HS-27A (cell line): ENCODE measurements at regions not wholly inside any gene's neighbourhood (a gene's known extent, or its start where the extent isn't known, plus 50 kb on each side); places are given as distances from the start of the nearest gene placed in this dataset.
A peak's percentile ranks its signal among the peaks of the same experiment; 100 is the strongest.
"Not testable (repeated sequence)": the region's sequence is repeated elsewhere in the genome, so short reads cannot be mapped to it uniquely, and the experiment has no call there.

Experiments used
- DNase-seq: peaks from one replicate; pipeline ENCODE4 v3.0.0-alpha.2; 2012; ENCODE audit warnings: low read depth, missing footprints

DNA sequence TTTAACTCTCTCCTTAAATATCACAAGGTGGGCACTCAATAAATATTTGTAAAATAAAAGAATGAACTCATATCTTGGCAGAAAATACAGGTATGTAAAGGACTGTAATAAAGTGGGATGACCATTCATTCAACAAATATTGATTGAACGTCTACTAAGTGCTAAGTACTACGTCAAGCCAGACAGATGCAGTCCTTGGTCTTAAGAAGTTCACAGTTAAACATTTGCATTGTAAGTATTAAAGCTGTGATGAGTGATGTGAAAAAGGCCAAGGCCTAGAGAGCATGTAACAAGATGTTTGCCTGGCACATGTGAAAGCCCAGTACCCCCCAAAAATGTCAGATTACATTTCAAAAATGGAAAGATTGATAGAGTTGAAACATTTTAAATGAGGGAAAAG, 130.1 kb upstream of the TMEM170B start:
- no peak for DNase-seq

DNA sequence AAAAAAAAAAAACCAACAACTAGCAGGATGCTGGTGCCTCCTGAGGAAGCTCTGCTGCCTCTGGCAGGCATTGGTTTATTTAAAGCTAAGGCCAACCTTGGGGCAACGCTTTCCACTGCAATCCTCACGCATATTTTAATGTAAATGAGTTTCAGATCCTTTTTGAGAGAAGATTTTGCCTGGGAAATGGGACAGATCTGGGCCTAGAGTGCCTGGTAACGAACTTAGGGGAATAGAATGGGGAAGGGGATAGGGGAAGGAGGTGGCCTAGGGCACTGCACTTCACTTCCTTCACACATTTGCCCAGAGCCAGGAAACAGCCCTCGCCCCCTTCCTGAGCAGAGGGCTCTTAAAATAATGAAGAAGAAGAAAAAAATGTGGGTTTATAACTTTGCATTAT, 132.7 kb upstream of the TMEM170B start:
- DNase-seq: no peak

DNA sequence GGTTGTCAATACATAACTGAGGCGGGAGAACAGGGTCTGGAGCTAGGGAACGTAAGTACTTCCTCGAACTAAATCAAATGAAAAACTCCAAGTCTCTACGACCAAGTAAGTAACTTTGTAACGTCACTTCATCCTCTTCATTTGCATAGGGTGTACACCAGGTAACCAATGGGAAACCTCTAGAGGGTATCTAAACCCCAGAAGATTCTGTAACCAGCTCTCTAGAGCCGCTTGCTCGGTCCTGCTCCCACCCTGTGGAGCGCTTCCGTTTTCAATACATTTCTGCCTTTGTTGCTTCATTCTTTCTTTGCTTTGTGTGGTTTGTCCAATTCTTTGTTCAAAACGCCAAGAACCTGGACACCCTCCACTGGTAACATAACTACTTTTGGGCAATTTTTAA, 133.5 kb upstream of the TMEM170B start:
- no peak for DNase-seq

DNA sequence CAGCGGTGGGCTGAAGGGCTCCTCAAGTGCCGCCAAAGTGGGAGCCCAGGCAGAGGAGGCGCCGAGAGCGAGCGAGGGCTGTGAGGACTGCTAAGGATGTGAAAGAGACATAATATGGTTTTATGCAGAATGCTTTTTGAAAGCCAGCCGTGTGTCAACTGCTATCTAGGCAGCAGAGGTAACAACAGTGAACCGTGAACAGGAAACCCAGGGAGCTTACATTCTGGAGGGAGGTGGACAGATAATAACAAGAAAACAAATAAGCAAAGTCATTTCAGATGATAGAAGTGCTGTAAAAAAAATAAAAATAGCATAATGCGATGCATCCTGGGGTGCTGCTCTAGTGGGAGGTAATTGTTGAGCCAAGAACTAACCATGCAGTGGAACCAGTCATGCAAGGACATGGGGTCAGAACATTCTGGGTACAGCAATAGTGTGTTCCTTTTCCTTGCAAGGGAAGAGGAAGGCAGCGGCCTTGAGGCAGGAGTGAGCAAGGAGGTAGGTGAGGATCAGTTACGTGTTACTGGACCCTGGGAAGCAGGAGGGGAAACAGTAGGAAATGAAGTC, 134.4 kb upstream of the TMEM170B start:
- DNase-seq: no peak

DNA sequence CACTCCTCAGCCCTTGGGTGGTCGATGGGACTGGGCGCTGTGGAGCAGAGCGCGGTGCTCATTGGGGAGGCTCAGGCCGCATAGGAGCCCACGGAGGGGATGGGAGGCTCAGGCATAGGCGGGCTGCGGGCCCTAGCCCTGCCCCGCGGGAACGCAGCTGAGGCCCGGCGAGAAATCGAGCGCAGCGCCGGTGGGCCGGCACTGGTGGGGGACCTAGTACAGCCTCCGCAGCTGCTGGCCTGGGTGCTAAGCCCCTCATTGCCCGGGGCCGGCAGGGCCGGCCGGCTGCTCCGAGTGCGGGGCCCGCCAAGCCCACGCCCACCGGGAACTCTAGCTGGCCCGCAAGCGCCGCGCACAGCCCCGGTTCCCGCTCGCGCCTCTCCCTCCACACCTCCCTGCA, 135.0 kb upstream of the TMEM170B start:
- DNase-seq: not testable (repeated sequence)

DNA sequence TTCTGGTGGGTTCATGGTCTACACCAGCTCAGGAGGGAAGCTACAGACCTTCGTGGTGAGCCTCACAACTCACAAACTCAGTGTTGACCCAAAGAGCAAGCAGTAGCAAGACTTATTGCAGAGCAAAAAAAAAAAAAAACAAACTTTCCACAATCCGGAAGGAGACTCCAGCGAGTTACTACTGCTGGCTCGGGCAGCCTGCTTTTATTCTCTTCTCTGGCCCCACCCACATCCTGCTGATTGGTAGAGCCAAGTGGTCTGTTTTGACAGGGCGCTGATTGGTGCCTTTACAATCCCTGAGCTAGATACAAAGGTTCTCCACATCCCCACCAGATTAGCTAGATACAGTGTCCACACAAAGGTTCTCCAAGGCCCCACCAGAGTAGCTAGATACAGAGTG, 135.6 kb upstream of the TMEM170B start:
- not testable (repeated sequence) for DNase-seq

DNA sequence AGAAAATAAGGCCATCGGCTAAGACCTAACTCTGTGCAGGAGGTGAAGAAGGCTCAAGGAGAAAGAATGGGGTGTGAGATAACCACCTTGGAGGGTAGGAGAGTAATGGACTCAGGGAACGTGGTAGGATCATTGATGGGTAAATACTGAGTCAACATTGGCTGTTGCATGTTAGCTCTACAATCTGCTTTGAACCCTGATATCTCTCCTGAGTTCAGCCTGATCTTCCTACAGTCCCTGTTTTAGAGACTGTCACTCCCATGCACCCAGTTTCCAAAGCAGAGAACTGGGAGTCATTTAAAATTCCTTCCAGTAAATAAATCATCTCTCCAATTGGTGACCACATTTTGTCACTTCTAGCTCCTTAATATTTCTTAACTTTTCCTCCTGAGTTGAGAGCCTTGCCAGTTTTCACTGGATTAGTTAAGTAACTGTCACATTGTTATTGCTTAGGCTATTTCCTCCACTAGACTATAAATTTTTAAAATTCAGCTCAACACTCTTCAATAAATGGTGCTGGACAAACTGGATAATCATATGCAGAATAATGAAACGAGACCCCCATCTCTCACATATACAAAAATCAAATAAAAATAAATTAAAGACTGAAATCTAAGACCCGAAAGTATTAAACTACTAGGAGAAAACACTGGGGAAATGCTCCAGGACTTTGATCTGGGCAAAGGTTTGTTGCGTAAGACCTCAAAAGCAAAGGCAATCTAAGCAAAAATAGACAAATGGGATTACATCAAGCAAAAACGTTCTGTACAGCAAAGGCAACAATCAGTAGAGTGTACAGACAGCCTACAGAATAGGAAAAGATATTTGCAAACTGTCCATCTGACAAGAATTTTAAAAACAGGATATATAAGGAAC, 138.9 kb upstream of the TMEM170B start:
- DNase-seq: no peak

DNA sequence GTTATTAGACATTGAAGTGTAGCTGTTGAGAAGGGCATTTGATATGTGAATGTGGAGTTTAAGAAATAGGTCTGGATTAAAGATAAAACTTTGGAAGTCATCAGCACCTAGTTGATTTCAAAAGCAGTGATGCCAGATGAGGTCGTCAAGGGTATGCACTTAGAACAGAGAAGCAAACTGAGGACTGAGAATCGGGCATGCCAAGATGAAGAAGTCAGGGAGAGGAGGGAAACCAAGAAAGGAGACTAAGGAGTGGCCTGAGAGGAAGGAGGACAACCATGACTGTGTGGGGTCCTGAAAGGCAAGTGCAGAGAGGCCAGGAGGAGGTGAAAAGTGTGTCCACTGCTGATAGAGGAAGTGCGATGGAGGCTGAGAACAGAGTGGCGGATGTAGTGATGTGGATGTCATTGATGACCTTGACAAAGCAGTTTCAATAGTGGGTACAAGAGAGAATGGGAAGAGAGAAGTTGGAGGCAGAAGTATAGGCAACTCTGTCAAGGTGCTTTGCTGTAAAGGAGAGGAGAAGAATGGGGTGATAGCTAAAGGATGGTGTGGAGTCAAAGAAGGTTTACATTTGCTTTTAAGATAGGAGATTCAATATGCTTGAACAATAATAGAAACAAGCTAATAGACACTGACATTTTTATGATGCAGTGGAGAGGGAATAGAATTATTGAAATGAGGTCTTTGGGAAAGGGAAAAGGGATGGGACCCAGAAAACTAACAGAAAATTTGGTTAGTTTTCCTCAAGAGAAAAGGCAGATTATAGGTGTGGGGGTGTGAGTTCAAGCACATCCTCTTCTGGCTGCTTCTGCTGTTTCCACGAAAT, 139.7 kb upstream of the TMEM170B start:
- DNase-seq: no peak

GRCh38 chr6:11396860-11397259, 140.7 kb upstream of the TMEM170B start:
- DNase-seq: no peak

GRCh38 chr6:11393713-11394627, 143.6 kb upstream of the TMEM170B start:
- DNase-seq: peak; percentile 62

- DNase-seq: no peak
Measured at GRCh38 chr6:11392778-11393507, 144.6 kb upstream of the TMEM170B start.

- no peak for DNase-seq
Measured at GRCh38 chr6:11391934-11392777, 145.4 kb upstream of the TMEM170B start.

DNA sequence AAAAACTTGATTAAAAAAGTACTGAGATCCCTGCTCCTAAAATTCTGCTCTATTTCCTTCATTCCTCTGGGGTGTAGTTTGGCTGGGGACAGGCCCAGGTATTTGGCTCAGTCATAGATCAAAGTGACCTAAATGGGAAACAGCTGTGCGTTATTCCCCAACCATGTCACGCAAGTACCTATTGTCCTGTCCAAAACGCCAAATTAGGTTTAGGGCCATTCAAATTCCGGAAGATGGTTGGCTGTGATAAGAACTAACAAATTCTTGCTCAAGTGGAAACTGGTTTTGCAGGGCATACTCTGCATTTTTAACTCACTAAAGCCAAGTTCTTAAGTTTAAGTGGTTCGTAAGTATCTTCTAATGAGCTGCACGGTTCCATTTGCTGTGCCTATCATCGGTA, 147.6 kb upstream of the TMEM170B start:
- no peak for DNase-seq

DNA sequence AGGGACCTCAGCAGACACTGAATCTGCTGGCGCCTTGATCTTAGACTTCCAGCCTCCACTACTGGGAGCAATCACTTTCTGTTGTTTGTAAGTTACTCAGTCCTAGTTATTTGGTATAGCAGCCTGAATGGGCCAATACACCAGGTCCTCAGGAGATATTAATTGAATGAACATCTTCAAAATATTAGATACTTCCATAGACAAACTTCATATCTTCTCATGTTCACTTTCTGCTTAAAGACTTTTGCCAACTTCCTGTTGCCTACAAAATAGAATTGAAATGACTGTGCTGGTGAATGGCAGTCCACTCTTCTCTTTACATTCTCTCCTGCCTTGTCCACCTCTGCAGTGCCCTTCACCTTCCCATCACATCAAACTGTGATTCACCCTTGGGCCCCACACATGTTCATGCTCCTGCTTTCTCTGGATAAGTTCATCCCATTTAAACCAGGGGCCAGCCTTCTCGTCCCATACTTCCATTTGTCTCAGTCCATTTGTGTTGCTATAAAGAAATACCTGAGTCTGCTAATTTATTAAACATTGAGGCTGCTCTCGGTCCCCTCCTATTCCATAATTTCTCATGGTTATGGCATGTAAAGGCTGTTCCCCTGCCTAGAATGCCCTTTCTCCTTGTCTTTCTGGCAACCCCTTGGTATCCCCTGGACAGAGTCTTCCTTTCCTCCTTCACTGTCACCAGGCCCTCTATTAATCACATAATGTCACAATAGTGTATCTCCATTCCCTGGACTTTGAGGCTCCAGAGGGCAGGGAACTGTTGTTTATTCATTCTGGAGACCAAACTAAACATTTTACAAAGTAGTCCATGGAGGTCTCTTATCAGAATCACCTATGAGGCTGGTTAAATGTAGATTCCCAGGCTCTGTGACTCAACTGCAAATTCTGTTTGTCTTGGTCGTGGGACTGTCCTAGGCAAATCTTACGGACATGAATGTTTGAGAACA, 148.3 kb upstream of the TMEM170B start:
- no peak for DNase-seq

DNA sequence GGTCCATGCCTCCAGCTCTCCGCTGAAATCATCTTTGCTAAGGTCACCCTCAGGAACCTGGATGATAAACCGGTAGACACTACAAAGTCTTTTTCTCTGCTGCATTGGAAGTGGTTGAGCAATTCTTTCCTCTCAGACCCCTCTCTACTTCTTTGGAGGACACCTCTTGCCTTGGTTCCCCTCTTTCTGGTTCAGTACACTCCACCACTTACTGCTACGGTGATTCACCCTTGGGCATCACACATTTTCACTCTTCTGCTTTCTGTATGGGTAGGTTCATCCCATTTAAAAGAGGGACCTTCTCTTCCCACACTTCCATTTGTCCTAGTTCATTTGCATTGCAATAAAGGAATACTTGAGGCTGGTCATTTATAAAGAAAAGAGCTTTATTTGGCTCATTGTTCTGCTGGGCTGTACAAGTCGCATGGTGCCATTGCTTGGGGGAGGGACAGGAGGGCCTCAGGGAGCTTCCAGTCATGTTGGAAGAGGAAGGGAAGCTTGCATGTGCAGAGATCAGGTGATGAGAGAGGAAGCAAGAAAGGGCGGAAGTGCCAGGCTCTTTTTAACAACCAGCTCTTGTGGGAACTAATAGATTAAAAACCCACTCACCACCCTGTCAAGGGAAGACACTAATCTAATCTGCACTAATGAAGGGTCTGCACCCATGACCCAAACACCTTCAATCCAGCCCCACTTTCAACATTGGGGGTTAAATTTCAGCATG, 149.7 kb upstream of the TMEM170B start:
- DNase-seq: no peak

DNA sequence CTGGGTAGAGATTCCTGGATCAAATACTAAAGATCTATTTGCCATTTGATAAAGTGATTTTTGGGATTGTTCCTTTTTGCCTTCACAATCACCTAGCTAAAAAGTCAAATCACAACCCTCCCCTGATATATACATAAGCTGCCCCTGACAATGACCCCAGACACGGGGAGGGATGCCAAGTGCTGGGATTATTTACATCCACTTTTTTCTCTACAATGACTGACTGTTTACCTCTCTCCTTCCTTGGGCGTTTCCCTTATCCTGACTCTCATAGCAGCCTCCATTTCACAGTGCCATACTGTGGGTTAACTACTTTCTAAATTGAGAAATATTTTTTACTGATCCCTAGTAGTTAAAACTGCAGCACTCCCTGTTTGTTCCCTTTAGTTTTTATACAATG, 150.8 kb upstream of the TMEM170B start:
- no peak for DNase-seq

DNA sequence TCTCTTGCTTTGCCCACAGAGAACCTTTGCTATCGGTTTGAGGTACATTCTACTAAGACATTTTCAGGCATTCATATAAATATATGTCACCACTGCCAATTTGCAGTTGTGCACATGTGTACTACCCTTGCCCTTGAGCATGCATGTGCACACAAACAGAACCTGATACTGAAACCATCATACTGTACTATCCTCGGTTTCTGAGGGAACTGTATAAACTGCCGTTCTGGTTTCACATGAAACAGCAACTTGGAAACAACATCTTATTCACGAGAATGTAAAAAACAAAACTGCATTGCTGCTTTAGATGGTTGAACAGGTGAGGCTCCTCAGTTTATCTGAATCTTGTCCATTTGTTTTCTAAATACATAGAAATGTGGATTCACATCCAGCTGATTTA, 151.2 kb upstream of the TMEM170B start:
- DNase-seq: no peak
